ENCODE measurements at regions not wholly inside any gene's neighbourhood (a gene's known extent, or its start where the extent isn't known, plus 50 kb on each side); places are given as distances from the start of the nearest gene placed in this dataset.
"Not testable (repeated sequence)": the region's sequence is repeated elsewhere in the genome, so short reads cannot be mapped to it uniquely, and the experiment has no call there.

DNA sequence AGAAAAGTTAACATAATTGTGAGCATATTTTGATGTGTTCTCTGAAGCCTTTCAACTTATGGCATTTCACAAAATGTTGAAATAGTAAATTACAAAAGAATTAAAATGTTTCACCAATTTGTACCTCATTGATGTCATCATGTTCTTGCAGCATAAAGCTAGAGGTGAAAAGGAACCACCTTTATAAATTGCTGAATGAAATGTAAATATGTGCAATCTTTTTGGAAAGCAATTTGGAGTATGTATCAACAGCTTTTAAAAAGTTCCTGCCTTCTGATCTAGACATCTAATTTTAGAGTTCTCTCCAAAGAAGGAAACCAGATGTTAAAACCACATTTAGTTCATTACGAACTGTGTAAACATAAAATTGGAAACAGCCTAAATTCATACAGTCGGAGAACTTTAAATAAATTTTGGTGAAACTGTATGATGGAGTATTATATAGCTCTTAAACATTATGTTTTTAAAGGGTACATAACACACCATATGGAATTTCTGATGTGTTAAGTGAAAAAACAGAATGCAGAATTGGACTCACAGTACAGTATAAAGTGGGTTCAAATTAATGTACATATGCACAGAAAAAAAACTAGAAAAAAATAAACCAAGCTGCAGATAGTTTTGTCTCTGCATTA, 311.2 kb upstream of the NAALADL2 start:
- no peak for DNase-seq

DNA sequence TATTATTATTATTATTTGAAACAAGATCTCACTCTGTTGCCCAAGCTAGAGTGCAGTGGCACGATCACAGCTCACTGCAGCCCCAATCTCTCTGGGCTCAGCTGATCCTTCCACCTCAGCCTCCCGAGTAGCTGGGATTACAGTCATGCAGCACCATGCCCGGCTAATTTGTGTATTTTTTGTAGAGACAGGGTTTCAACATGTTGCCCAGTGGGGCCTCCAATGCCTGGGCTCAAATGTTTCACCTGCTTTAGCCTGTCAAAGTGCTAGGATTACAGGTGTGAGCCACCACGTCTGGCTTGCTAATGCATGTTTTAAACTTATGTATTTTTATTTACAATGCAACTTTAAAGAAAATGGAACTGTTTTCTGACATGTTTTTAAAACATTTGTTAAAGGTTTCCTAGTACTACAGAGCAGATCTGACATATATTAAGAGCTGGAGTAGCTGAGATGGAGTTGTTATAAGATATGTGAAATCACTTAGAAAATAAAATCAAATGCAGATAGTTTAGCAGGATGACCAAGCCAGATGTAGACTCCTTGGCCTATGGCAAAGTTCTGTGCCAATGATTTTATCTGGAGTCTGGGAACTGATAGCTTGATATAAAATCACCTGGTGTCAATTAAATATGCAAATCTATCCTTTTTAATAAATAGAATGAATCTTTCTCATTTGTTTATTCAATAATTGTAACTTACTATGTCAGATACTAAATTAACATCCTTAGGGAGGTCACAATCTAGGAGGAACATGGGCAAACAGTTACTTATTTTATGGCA, 310.1 kb upstream of the NAALADL2 start:
- DNase-seq = no peak

DNA sequence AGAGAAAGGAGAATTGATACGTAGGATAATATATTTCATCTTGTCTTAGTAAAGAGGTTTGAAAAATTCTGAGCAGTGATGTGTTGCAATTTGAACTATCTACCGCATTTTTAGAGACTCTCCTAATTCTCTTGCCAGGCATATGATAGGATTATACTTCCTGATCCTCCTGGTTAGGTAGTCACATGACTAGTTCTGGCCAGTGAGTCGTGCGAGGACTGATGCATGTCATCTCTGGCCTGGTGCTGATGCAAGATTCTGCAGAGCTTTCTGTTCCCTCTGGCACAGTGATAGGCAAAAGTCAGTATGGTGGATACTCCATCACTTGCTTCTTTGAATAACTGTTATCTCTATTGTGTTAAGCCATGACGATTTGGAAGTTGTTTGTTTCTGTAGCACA, 277.6 kb upstream of the NAALADL2 start:
- DNase-seq = no peak

DNA sequence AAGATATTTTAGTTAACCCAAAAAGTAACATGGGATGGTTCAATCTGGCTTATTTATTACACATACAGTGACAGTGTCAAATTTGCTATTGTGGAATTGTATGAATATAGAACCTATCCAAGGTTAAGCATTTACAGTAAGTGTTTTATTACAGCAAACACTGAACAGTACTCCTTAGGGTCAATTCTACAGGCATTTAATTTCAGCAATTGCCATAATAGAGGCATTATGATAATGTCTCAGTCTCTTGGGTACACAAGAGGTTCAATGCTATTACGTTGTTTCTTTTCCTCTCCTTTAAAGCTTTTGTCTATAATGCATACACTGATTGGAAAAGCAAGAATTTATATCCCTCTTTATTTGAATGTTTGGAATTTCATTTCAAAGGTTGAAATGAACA, 275.7 kb upstream of the NAALADL2 start:
- DNase-seq = no peak

DNA sequence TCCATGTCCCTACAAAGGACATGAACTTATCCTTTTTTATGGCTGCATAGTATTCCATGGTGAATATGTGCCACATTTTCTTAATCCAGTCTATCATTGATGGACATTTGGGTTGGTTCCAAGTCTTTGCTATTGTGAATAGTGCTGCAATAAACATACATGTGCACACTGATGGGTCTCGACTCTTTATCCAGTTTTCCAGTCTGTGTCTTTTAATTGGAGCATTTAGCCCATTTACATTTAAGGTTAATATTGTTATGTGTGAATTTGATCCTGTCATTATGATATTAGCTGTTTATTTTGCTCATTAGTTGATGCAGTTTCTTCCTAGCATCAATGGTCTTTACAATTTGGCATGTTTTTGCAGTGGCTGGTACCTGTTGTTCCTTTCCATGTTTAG, 272.0 kb upstream of the NAALADL2 start:
- DNase-seq = not testable (repeated sequence)

DNA sequence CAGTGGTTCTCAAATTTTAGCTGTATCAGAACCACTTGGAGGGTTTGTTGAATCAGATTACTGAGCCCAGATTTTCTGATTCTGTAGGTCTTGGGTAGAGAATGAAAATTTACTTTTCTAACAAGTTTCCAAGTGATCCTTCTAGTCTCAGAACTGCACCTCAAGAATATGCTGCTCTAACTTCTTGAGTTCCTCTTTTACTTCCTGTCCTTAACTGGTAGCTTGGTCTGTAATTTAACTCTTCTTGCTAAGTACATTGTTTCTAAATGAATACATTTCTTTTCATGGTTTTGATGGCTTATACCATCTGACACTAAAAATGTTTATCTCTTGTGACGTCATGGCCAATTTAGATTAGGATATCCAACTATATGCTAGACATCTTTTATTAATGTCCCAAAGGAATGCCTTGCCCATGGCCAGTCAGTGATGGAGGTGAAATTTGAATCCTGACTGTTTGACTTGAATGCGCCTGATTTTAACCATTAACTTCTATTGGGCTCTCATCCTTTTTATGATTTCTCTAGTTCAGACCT, 262.6 kb upstream of the NAALADL2 start:
- no peak for DNase-seq

DNA sequence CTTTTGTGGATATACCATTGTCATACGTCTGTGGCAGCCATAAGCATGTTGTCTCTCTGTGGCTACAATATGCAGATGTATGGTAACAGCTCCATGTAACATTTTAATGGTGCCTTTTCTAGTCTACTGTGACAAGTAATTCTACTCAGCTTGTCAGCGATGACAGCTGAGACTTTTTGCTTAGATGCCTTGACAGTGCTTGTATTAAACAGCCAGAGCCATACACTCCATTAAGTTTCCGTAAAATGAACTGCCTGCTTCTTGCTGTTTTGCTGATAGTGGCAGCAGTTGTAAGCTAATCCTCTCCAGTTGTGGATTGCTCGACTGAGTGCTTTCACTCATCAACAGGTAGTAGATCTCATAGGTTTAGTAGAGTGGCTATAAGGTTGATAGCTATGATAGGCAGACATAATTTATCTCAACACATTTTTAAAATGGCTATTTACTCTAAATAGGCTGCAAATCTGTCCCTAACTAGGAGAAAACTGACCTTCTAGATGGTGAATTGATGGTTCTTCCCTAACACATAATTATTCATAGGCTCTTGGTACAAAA, 260.2 kb upstream of the NAALADL2 start:
- DNase-seq = no peak

DNA sequence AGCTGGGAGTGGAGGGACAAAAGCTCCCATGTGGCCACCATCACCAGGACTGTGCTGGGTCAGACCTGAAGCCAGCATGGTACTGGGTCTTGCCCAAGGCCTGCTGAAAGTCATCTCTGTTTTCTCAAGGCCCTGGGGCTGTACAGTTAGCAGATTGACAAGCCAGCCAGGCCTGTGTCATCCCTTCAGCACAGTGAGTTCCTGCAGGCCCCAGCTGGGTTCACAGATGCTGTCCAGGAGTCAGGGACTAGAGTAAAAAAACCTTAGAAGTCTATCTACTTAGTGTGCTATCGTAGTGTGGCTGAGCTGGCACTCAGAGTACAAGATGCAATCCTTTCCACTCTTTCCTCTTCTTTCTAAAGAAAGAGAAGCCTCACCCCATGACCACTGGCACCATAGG, 246.0 kb upstream of the NAALADL2 start:
- no peak for DNase-seq

DNA sequence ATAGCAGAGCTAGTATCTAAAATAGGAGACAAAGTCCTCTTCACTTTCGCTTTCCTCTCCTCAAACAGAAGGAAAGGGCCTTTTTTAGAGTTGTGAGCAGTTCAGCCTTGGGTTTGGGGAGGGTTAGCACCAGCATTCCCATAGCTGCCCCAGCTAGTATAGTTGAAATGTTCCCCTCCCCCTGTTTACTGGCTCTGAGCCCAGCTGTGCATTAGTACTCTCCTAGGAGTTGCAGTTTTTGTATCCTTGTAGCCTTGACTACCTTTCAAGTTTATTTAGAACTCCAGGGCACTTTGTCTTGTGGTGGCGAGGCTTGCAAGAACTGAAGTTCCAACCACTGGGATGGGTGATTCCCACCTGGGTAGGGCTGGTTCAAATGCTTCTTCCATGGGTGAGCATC, 245.1 kb upstream of the NAALADL2 start:
- peak; percentile 31 for DNase-seq

DNA sequence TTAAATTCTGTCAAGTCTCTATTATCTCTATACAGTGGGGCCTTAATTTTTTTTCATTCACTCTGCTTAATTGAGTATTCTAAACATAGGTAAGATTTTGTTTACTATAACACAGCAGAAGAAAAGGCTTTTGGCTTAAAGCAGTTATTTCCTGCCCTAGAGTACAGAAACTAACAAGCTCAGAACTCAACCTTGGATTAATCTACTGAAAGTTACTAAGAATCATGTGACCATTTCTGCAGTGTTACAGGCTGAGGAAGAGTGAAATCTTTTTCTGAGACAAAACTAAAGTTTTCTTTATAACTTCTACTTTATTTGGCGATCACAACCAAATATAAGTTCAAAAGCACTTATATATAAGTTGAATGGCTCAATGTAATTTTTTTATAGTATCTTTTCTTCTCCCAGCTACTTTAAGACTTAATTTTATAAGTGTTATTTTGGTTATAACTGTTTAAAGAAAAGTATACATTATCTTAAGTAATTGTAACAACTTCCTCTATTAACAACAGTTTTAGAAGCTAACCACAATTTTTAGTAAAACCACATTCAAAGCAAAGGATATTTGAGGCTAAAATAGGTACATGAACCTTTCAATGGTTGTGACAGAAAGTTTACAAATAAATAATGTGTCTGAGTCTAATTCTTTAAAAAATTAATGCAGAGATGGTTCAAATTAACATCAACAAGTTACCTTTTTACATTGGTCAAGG, 240.6 kb upstream of the NAALADL2 start:
- no peak for DNase-seq

DNA sequence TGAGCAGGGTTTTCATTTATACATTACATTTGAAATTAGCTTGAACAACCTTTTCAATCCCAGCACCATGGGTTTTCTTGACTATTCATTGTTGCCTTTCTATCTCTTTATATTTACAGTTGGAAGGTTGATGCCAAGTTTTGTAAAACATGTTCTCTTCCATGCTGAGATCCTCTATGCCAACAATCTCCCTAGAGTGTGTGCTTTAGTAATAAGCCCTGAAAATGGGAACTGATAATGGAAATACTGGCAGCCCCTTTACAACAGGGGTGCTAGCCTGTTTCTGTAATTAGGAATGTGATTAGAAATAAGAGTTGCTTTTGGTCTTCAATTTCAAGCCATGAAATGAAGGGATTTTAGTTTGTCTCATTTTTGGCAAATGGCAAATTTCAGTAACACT, 239.9 kb upstream of the NAALADL2 start:
- DNase-seq = no peak

DNA sequence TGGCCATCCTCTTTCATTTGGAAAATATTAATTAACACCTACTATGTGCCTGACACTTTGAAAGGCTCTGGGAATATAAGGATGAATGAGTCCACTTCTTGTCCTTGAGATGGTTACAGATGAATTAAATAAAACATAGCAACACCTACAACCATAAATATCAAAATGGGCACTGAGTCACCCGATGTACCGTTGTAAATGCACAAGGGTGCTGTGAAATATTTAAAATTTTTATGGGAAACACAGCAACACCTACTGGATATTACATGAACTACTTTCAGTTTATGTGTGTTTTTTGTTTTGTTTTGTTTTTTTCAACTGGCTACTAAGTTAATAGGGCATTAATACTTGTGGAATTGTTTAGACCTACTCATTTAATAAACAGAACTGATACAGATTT, 239.0 kb upstream of the NAALADL2 start:
- no peak for DNase-seq

DNA sequence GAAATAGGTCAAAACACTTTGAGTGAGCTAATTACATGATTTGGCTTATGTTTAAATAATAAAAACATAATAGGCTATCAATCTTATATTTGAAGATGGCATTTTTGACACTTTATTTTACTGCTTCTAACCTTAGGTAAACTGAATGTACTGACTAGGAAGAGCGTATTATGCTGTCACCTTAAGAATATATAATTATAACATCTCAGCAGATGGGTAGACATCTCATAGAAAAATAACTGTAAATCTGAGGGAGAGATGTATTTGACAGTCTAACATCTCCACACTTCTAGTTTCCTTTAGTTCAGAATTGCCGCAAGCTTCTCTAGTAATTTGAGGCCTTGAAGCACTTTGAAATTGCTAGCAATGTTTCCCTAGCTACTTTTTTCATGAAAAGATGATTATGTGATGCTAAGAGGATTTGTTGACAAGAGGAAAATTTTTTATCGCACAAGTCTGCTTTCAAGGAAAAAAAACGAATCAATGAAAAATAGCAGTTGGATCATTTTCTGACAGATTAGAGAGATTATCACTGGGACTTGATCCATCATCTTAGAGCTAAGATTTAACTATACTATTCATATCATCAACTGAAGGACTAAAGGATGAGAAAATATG, 238.2 kb upstream of the NAALADL2 start:
- DNase-seq = no peak

DNA sequence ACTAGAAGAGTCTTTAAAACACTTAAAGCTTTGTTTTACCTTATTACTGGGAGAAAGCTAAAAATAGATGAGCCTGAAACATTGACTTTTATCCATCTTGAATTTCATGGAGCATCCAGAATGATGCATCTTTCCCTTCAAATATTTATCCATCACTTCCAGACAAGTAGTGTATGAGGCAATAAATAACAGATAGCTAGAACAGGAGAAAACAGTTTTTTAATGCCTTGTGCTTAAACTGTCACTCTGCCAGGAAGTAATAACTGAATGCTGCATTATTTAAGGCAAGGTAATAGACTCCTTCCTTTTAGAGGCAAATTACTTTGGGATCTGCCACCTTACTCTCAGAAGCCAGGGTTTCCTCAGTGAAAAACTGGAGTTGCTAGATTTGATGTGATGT, 225.8 kb upstream of the NAALADL2 start:
- DNase-seq = no peak

DNA sequence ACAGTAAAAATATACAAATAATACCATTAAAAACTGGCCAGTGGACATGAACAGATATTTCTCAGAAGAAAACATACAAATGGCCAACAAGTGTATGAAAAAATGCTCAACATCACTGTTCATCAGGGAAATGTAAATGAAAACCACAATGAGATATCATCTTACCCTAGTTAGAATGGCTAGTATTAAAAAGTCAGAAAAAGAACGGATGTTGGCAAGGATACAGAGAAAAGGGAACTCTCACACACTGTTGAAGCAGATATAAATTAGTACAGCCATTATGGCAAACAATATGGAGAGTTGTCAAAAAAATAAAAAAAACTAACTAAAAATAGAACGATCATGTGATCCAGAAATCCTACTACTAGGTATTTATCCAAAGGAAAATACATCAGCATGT, 222.7 kb upstream of the NAALADL2 start:
- DNase-seq = no peak

DNA sequence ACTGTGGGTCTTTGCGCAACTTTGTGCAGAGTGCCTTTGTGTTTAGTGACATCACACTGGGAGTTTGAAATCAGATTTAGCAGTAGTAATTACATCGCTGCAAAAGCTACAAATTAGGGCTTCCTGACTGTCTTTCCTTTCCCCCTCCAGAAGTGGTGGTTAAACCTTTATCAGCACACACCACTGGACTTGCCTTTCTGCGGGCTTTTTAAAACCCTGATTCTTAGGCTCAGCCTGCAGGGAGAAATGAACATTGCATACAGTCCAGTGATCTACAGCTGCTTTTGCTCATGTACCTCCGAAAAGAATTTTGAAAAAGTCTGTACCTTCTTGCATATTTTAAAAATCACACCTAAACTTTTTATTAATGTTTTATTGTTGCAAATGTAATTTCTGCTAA, 219.7 kb upstream of the NAALADL2 start:
- no peak for DNase-seq

DNA sequence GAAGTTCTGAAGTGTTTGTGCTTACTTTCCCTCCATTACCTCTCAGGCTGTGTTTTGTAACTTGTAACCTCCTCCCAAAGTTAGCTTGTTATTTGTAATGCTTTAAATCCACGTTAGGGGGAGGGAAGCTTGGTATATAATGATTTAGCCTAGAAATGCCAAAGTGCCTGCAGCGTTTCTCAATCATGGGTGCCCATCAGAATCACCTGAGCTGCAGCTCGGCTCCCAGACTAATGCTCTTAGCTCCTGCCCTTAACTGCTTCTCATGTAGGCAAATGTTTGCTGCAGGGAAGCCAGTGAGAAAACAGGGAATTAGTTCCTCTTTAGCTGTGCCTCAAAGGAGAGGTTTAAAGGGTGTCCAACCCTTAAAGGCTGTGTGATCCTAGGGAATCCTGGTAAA, 219.2 kb upstream of the NAALADL2 start:
- DNase-seq = no peak

DNA sequence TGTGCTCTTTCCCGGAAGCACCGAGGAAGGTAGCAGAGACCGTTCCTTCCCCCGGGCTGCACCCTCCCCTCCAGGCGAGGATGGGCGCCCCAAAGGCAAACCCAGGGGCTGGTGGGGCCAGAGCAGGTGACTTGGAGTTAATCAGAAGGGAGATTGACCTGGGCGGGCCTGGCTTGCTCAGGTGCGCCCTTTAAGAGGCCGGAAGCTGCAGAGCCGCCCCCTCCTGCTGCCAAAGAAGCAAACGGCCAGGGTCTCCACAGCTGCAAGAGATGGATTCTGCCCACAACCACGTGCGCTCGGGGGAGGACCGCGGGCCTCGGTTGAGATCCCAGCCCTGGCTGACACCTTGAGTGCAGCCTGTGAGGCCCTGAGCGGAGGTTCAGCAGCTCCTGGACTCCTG, 218.2 kb upstream of the NAALADL2 start:
- no peak for DNase-seq

DNA sequence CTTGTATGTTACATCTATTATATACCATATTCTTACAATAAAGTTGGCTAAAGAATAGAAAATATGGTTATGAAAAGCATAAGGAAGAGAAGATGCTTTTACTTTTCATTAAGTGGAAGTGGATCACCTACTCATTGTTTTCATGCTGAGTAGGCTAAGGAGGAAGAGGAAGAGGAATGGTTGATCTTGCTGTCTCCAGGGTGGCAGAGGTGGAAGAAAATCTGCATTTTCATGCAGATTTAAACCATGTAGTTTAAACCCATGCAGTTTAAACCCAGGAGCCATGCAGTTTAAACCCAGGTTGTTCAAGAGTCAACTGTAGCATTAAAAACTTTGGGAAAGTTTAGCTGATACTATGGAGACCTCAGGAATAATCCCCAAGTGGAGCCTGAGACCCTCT, 214.8 kb upstream of the NAALADL2 start:
- no peak for DNase-seq

DNA sequence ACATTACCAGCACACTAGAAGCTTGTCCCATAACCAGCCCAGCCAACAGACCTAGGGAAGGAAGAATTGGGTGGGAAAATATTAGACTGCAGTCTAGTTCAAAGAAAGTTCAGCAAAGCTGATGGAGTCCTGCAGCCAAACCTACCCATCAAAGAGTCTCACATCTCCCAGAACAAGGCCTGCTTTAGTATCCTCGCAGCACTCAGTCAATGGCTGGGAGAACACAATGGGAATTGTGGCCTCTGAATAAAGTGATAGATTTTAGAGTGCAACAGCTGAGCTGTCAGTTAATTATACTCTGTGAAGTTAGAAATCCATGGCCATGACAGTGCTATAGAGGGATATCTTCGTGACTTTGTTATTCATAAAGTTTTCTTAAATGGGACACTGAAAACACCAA, 207.2 kb upstream of the NAALADL2 start:
- no peak for DNase-seq

DNA sequence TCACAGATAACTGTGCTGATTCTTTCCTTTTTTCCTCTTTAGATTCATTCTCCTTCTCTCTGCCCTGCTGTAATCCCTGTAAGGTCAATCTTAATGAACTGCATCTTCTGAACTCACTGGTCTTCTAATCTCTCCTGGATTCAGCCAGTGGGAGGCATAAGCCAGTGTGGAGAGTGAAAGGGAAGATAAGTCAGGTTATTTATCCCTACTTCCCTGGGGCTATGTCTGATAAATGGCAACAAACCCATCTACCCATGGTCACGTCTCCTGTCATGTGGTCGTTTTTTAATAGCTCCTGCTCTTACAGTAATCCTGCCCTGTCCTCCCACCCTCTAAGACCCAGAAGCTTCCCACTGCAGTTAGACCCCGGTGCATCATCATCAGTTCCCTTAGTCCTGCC, 199.6 kb upstream of the NAALADL2 start:
- DNase-seq = no peak

DNA sequence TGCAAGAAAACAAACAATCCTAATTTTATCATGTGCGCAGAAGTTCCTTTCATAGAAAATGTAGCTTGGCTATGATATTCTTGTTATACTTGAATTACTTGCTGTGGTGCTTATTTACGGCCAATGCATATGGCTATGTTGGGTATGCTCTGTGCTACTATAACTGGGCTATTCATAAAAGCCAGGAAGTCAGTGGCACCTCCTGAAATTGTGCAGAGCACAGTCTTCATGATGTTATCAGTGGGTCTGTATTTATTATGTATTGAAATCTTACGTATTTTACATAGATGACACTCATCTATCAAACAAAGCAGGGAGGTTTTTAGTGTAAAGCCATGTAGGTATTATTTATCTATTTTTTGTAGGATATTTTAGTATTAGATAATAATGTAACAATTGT, 196.5 kb upstream of the NAALADL2 start:
- no peak for DNase-seq

DNA sequence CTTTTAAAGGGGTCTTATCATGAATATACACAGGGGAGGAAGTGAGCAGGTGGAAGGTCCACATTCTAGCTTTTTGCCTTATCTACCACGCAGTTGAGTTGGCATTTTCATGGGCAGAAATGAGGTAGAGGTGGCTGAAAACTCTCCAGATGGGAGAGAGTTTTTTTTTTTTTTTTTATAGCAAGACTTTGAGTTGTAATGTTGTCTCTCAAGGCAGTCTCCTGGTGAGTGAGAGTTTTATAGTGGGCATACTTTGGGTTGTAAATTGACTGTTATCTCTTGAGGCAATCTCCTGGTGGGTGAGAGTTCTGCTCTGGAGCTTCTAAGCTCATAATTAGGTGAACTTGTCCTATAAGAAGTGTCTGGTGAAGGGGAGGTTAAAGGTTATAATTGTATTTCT, 191.7 kb upstream of the NAALADL2 start:
- DNase-seq = no peak
